CD4-positive, alpha-beta T cell (primary cell): ENCODE measurements at regions not wholly inside any gene's neighbourhood (a gene's known extent, or its start where the extent isn't known, plus 50 kb on each side); places are given as distances from the start of the nearest gene placed in this dataset.

ENCODE experiments used
- ATAC-seq: fragments of 200-7000 bp; cut with Tn5 transposase; one replicate; pipeline ENCODE4 v1.10.0; 2022; ENCODE audit warnings: mild to moderate bottlenecking; ENCODE audit not compliant: poor library complexity
- CTCF ChIA-PET: fragments of 350-600 bp; sonication (Branson Sonifier 250); formaldehyde crosslinking; loops from one replicate; lab custom pipeline; 2021; ENCODE audit warnings: antibody characterized with exemption, inconsistent platforms; lab: Charles Lee
- POLR2A ChIA-PET: fragments of 350-600 bp; sonication (Branson Sonifier 250); formaldehyde crosslinking; loops from one replicate; lab custom pipeline; 2021; ENCODE audit warnings: antibody characterized with exemption, inconsistent platforms; lab: Charles Lee
- DNase-seq, 14 experiments: peaks; one replicate each; pipeline ENCODE4 v3.0.0-alpha.2; 2013 to 2020; ENCODE audit warnings: mixed read lengths in 2 of 14
- H3K27ac ChIP-seq, 2 donors: one replicate each; pipeline versions ENCODE4 v1.5.1 to v1.7.0; 2013; ENCODE audit warnings: low read length in 2 of 2, low read depth in 1 of 2, mild to moderate bottlenecking in 1 of 2
- H3K27me3 ChIP-seq, 2 experiments: 1 replicate in 1 of 2; 2 replicates in 1 of 2; pipeline versions ENCODE4 v1.6.1 to v1.7.0; 2013; ENCODE audit warnings: low read length in 2 of 2, control low read depth in 1 of 2, mild to moderate bottlenecking in 1 of 2, moderate library complexity in 1 of 2; ENCODE audit not compliant: insufficient read depth in 2 of 2, control insufficient read depth in 1 of 2
- H3K36me3 ChIP-seq: one replicate; pipeline ENCODE4 v1.6.1; 2013; ENCODE audit warnings: low read length, control low read depth; ENCODE audit not compliant: insufficient read depth
- H3K4me1 ChIP-seq: one replicate; pipeline ENCODE4 v1.6.1; 2013; ENCODE audit warnings: low read length, control low read depth; ENCODE audit not compliant: insufficient read depth
- H3K4me3 ChIP-seq: one replicate; pipeline ENCODE4 v1.5.1; 2013; ENCODE audit warnings: mild to moderate bottlenecking, low read length, moderate library complexity
- H3K9me3 ChIP-seq, 2 experiments: 1 replicate in 1 of 2; 2 replicates in 1 of 2; pipeline versions ENCODE4 v1.6.1 to v1.7.0; 2013; ENCODE audit warnings: low read length in 2 of 2, mild to moderate bottlenecking in 2 of 2, control low read depth in 1 of 2, moderate library complexity in 1 of 2; ENCODE audit not compliant: control insufficient read depth in 1 of 2, insufficient read depth in 1 of 2
- H3K27ac Mint-ChIP-seq: one replicate; pipeline ENCODE4 v1.8.0; 2020; ENCODE audit warnings: mixed read lengths
- H3K27me3 Mint-ChIP-seq: one replicate; pipeline ENCODE4 v1.8.0; 2021; ENCODE audit warnings: mixed read lengths
- H3K36me3 Mint-ChIP-seq: one replicate; pipeline ENCODE4 v1.8.0; 2021; ENCODE audit warnings: low read depth, mixed read lengths
- H3K4me1 Mint-ChIP-seq: one replicate; pipeline ENCODE4 v1.8.0; 2021; ENCODE audit warnings: low read depth, mixed read lengths
- H3K4me3 Mint-ChIP-seq: one replicate; pipeline ENCODE4 v1.8.0; 2020; ENCODE audit warnings: mild to moderate bottlenecking, mixed read lengths
- H3K9me3 Mint-ChIP-seq: one replicate; pipeline ENCODE4 v1.8.0; 2020; ENCODE audit warnings: mixed read lengths
- intact Hi-C, 2 experiments: fragments of 100-400 bp; cut with DNase I in 1 of 2; cut with micrococcal nuclease in 1 of 2; formaldehyde crosslinking; loops; one replicate each; pipeline versions ENCODE4 v1.15.1 to v1.9.0; 2023 to 2025; cut with DNase I, micrococcal nuclease
- TF ChIP-seq, protein P1 (sequence below): fragments of 200-600 bp; IDR thresholded peaks from one replicate; pipeline ENCODE4 v1.8.0; 2022; ENCODE audit warnings: antibody characterized with exemption, mild to moderate bottlenecking

DNA sequence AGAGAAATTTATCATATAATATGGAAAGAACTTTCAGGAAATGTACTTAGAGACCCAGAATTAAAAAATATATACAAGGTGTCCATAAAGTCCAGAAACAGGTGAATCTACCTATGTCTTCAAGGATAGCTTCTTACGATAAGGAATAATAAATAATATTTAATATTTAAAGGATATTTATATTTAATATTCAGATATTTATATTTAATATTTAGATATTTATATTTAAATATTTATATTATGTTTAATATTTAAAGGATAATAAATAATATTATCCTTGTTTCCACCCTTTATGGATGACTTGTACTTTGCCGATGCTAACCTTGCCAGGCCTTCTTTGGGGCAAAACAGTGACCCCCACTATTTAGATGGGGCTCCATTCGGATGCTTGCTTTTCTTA, 169.5 kb upstream of the CADM1 start:
- peaks cover 9% of the 10 kb centered on the region for H3K27me3 Mint-ChIP-seq
- ATAC-seq = no peak
- ChIA-PET CTCF (no interaction called here), POLR2A (no interaction called here)
- no peaks in the 10 kb centered on the region for H3K4me1 Mint-ChIP-seq
- no peak overlapping the region for H3K27ac ChIP-seq
- peaks cover 0 to 14% of the 10 kb centered on the region in 2 experiments for H3K9me3 ChIP-seq
- no peaks in the 10 kb centered on the region for H3K9me3 Mint-ChIP-seq
- no peak overlapping the region for H3K4me3 Mint-ChIP-seq
- no peak for DNase-seq
- no peaks in the 10 kb centered on the region for H3K36me3 Mint-ChIP-seq
- intact Hi-C loops = no loop called here
- H3K27me3 ChIP-seq = peaks cover 0 to 2% of the 10 kb centered on the region in 2 experiments
- H3K36me3 ChIP-seq = no peaks in the 10 kb centered on the region
- TF ChIP-seq, protein P1, sequence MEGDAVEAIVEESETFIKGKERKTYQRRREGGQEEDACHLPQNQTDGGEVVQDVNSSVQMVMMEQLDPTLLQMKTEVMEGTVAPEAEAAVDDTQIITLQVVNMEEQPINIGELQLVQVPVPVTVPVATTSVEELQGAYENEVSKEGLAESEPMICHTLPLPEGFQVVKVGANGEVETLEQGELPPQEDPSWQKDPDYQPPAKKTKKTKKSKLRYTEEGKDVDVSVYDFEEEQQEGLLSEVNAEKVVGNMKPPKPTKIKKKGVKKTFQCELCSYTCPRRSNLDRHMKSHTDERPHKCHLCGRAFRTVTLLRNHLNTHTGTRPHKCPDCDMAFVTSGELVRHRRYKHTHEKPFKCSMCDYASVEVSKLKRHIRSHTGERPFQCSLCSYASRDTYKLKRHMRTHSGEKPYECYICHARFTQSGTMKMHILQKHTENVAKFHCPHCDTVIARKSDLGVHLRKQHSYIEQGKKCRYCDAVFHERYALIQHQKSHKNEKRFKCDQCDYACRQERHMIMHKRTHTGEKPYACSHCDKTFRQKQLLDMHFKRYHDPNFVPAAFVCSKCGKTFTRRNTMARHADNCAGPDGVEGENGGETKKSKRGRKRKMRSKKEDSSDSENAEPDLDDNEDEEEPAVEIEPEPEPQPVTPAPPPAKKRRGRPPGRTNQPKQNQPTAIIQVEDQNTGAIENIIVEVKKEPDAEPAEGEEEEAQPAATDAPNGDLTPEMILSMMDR = no peak
- no peak overlapping the region for H3K27ac Mint-ChIP-seq
- no peaks in the 10 kb centered on the region for H3K4me1 ChIP-seq
- H3K4me3 ChIP-seq = no peak overlapping the region

DNA sequence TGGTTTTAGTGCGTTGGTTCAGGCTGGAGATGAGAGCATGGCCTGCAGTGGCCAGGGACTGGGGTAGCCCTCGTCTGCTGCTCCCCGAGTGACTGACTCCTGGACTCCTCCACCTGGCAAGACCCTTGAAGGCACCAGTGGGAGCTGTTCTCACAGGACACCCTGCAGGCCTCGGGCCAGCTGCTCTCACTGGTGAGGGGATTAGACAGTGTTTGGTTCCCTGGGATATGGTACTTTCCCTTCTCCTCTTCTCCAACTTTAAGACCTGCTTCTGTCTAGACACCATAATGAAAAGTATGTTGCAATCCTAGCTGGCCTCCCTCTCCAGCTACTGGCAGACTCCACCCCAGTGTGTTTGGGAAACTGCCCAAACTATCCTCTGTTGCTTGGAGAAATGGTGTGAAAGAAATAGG, 168.8 kb upstream of the CADM1 start:
- Mint-ChIP-seq H3K36me3 (no peaks in the 10 kb centered on the region), H3K9me3 (no peaks in the 10 kb centered on the region), H3K27me3 (peaks cover 10% of the 10 kb centered on the region), H3K4me1 (no peaks in the 10 kb centered on the region), H3K27ac (no peak overlapping the region), H3K4me3 (no peak overlapping the region)
- CTCF ChIA-PET = no interaction called here
- Histone ChIP-seq H3K4me1 (no peaks in the 10 kb centered on the region), H3K9me3 (peaks cover 0 to 14% of the 10 kb centered on the region in 2 experiments), H3K4me3 (no peak overlapping the region), H3K36me3 (no peaks in the 10 kb centered on the region), H3K27ac (no peak overlapping the region), H3K27me3 (peaks cover 0 to 4% of the 10 kb centered on the region in 2 experiments)
- POLR2A ChIA-PET = no interaction called here
- intact Hi-C loops = no loop called here
- DNase-seq = no peak
- no peak for ATAC-seq
- TF ChIP-seq, protein P1 = no peak

DNA sequence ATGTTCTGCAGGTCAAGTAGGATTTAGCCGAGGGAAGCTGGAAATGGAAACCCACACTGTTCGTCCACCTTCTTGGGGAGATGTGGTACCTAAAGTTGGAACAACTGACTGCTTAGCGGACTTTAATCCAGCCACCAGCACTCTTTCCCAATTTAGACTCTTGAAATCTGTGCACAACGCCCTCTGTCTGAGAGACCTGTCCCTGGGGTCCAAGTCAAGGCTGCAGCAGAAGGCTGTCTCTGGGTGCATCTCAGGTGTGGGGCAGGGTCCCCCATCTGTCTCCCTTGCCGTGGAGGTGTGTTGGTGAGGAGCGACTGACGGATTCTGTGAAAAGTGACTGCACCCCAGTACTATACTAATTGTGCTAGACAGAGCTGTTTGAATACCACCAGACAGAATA, 168.2 kb upstream of the CADM1 start:
- ATAC-seq (no peak), DNase-seq (no peak)
- H3K27ac ChIP-seq = no peak overlapping the region
- no peaks in the 10 kb centered on the region for H3K4me1 ChIP-seq
- Mint-ChIP-seq H3K27me3 (peaks cover 5% of the 10 kb centered on the region), H3K4me3 (no peak overlapping the region), H3K4me1 (no peaks in the 10 kb centered on the region), H3K36me3 (no peaks in the 10 kb centered on the region), H3K27ac (no peak overlapping the region), H3K9me3 (no peaks in the 10 kb centered on the region)
- intact Hi-C loops = no loop called here
- TF ChIP-seq, protein P1 = no peak
- H3K4me3 ChIP-seq = no peak overlapping the region
- no peaks in the 10 kb centered on the region for H3K36me3 ChIP-seq
- peaks cover 0 to 14% of the 10 kb centered on the region in 2 experiments for H3K9me3 ChIP-seq
- ChIA-PET CTCF (no interaction called here), POLR2A (no interaction called here)
- peaks cover 0 to 4% of the 10 kb centered on the region in 2 experiments for H3K27me3 ChIP-seq
